ENCODE measurements at regions not wholly inside any gene's neighbourhood (a gene's known extent, or its start where the extent isn't known, plus 50 kb on each side); places are given as distances from the start of the nearest gene placed in this dataset.

DNA sequence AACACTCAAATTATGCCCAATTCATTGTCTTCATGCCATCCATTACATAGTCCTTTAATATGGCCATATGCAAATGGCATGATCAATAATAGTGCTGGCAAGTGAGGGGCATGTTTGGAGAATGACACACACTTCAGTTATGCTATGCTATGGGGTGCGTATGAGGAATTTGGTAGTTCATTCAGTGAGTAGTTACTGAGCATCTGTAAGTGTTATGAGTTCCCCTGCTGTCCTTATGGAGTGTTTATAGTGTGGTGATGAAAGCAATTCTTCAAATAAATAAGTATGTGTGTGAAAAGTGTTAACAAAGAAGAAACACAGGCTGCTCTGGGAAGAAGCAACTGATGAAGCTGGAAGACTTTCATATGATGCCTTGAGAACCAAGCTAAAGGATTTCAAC lies 383.7 kb upstream of the SLC14A2 start:
- no peak overlapping the region for H3K27ac ChIP-seq (ENCODE audit: low read depth, low read length, poor library complexity, severe bottlenecking)
- no peak overlapping the region for H3K4me3 ChIP-seq (ENCODE audit: low read depth, low read length, poor library complexity, severe bottlenecking)
- H3K36me3 ChIP-seq (ENCODE audit: insufficient read depth, low read length, poor library complexity, severe bottlenecking), result no peaks in the 10 kb centered on the region
- DNase-seq (ENCODE audit: low spot score), result no peak
- no peak for TF ChIP-seq EZH2 (IDR thresholded peaks at IDR 0.05; ENCODE audit: borderline replicate concordance, low read depth, low read length, poor library complexity, severe bottlenecking)
- TF ChIP-seq, protein P1, sequence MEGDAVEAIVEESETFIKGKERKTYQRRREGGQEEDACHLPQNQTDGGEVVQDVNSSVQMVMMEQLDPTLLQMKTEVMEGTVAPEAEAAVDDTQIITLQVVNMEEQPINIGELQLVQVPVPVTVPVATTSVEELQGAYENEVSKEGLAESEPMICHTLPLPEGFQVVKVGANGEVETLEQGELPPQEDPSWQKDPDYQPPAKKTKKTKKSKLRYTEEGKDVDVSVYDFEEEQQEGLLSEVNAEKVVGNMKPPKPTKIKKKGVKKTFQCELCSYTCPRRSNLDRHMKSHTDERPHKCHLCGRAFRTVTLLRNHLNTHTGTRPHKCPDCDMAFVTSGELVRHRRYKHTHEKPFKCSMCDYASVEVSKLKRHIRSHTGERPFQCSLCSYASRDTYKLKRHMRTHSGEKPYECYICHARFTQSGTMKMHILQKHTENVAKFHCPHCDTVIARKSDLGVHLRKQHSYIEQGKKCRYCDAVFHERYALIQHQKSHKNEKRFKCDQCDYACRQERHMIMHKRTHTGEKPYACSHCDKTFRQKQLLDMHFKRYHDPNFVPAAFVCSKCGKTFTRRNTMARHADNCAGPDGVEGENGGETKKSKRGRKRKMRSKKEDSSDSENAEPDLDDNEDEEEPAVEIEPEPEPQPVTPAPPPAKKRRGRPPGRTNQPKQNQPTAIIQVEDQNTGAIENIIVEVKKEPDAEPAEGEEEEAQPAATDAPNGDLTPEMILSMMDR (conservative IDR thresholded peaks at IDR 0.05; ENCODE audit: low read depth, low read length), result no peak
- BruUV-seq (replicated peaks), result no TSS peak
- intact Hi-C loops (cut with micrococcal nuclease; ENCODE audit: unreplicated experiment), result no loop called here
- ChIA-PET POLR2A (ENCODE audit: low non-redundant PET) (no interaction called here), CTCF (no interaction called here)
- H3K4me1 ChIP-seq (ENCODE audit: insufficient read depth, low read length, poor library complexity, severe bottlenecking), result no peaks in the 10 kb centered on the region
- no peaks in the 10 kb centered on the region for H3K9me3 ChIP-seq (ENCODE audit: low read depth, low read length, poor library complexity, severe bottlenecking)
- H3K27me3 ChIP-seq (replicated peaks; ENCODE audit: insufficient read depth, low read depth, low read length, poor library complexity), result no peaks in the 10 kb centered on the region

DNA sequence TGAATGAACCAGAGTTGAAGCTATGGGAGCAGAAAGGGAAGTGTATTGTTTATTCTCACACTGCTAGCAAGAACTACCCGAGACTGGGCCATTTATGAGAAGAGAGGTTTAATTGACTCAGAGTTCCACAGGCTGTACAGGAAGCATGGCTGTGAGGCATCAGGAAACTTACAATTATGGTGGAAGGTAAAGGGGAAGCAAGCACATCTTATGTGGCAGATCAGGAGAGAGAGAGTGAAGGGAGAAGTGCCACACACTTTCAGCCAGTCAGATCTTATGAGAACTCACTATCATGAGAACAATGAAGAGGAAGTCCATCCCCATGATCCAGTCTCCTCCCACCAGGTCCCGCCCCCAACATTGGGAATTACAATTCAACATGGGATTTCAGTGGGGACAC lies 383.2 kb upstream of the SLC14A2 start:
- Histone ChIP-seq H3K4me1 (ENCODE audit: insufficient read depth, low read length, poor library complexity, severe bottlenecking) (no peaks in the 10 kb centered on the region), H3K36me3 (ENCODE audit: insufficient read depth, low read length, poor library complexity, severe bottlenecking) (no peaks in the 10 kb centered on the region), H3K27me3 (replicated peaks; ENCODE audit: insufficient read depth, low read depth, low read length, poor library complexity) (no peaks in the 10 kb centered on the region), H3K9me3 (ENCODE audit: low read depth, low read length, poor library complexity, severe bottlenecking) (no peaks in the 10 kb centered on the region), H3K4me3 (ENCODE audit: low read depth, low read length, poor library complexity, severe bottlenecking) (no peak overlapping the region), H3K27ac (ENCODE audit: low read depth, low read length, poor library complexity, severe bottlenecking) (no peak overlapping the region)
- CTCF ChIA-PET, result no interaction called here
- POLR2A ChIA-PET (ENCODE audit: low non-redundant PET), result no interaction called here
- TF ChIP-seq, protein P1 (conservative IDR thresholded peaks at IDR 0.05; ENCODE audit: low read depth, low read length), result no peak
- no peak for TF ChIP-seq EZH2 (IDR thresholded peaks at IDR 0.05; ENCODE audit: borderline replicate concordance, low read depth, low read length, poor library complexity, severe bottlenecking)
- BruUV-seq (replicated peaks), result no TSS peak
- DNase-seq (ENCODE audit: low spot score), result no peak
- intact Hi-C loops (cut with micrococcal nuclease; ENCODE audit: unreplicated experiment), result no loop called here

DNA sequence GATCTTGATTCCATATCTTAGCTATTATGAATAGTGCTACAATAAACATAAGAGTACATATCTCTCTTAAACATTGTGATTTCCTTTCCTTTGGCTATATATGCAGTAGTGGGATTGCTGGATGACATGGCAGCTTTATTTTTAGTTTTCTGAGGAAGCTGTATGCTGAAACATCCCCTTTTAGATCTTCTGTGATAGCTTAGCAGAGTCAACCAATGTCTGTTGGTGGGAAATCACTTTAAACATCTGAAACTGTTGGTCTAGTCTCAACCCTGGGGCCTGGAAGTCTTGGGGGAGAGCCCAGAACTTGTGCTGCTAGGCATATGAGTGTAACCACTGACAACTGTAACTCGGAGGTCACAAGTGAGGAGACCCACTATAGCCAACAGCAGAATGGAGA lies 378.6 kb upstream of the SLC14A2 start:
- POLR2A ChIA-PET (ENCODE audit: low non-redundant PET), result no interaction called here
- intact Hi-C loops (cut with micrococcal nuclease; ENCODE audit: unreplicated experiment), result no loop called here
- TF ChIP-seq EZH2 (IDR thresholded peaks at IDR 0.05; ENCODE audit: borderline replicate concordance, low read depth, low read length, poor library complexity, severe bottlenecking), result no peak
- TF ChIP-seq, protein P1 (conservative IDR thresholded peaks at IDR 0.05; ENCODE audit: low read depth, low read length), result no peak
- no peaks in the 10 kb centered on the region for H3K4me1 ChIP-seq (ENCODE audit: insufficient read depth, low read length, poor library complexity, severe bottlenecking)
- H3K4me3 ChIP-seq (ENCODE audit: low read depth, low read length, poor library complexity, severe bottlenecking), result no peak overlapping the region
- CTCF ChIA-PET, result no interaction called here
- no peaks in the 10 kb centered on the region for H3K27me3 ChIP-seq (replicated peaks; ENCODE audit: insufficient read depth, low read depth, low read length, poor library complexity)
- no peaks in the 10 kb centered on the region for H3K9me3 ChIP-seq (ENCODE audit: low read depth, low read length, poor library complexity, severe bottlenecking)
- no peaks in the 10 kb centered on the region for H3K36me3 ChIP-seq (ENCODE audit: insufficient read depth, low read length, poor library complexity, severe bottlenecking)
- BruUV-seq (replicated peaks), result no TSS peak
- no peak for DNase-seq (ENCODE audit: low spot score)
- H3K27ac ChIP-seq (ENCODE audit: low read depth, low read length, poor library complexity, severe bottlenecking), result no peak overlapping the region

Measured in A673 (cell line).